Sciatic nerve (tissue), 2 donors: ENCODE measurements at regions not wholly inside any gene's neighbourhood (a gene's known extent, or its start where the extent isn't known, plus 50 kb on each side); places are given as distances from the start of the nearest gene placed in this dataset.
"Not testable (repeated sequence)": the region's sequence is repeated elsewhere in the genome, so short reads cannot be mapped to it uniquely, and the experiment has no call there.

ENCODE experiments used
- ATAC-seq: fragments of 200-7000 bp; cut with Tn5 transposase; one replicate; pipeline ENCODE4 v1.9.1; 2020; ENCODE audit warnings: mild to moderate bottlenecking, moderate library complexity
- DNase-seq: peaks from one replicate; pipeline ENCODE4 v3.0.0-alpha.2; 2020; ENCODE audit warnings: low spot score
- intact Hi-C: fragments of 100-400 bp; cut with DNase I; formaldehyde crosslinking; loops from one replicate; pipeline ENCODE4 v1.14.2; 2022
- donor health status: DM: no; HTN: no; CAD: no.
- donor health status: DM: no; HTN: no; CAD: no.

DNA sequence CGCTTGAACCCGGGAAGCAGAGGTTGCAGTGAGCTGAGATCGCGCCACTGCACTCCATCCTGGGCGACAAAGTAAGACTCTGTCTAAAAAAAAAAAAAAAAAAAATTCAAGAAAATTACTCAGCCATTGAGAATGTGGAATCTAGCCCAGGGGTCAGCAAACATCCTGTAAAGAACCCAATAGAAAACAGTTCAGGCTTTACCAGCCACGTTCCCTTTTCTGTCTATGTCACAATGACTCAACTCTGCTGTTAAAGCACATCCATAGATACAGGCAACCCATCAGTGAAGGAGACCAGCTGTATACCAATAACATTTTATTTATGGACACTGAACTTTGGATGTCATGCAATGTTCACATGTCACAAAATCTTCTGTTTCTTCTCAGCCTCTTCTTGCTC is 435.6 kb upstream of the GYPC start:
- ATAC-seq (no peak), DNase-seq (no peak)
- intact Hi-C loops, result no loop called here

DNA sequence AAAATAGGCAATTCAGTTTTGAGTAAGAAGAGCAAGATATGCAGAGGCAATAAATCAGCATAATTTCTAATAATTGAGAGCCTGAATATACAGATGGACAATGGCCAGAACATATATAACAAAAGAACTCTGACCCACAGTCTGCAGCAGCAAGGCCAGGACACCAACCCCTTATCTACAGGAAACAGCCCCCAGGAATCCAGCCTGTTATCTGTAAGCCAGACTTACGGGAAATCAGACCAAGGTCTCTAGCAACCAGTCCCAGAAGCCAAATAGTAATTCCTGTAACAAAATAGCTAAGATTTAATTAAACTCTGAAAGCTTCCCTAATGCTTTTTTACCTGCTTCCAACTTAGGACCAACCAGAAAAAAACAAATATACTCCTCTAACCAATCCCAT is 434.5 kb upstream of the GYPC start:
- ATAC-seq (no peak), DNase-seq (no peak)
- intact Hi-C loops, result no loop called here

DNA sequence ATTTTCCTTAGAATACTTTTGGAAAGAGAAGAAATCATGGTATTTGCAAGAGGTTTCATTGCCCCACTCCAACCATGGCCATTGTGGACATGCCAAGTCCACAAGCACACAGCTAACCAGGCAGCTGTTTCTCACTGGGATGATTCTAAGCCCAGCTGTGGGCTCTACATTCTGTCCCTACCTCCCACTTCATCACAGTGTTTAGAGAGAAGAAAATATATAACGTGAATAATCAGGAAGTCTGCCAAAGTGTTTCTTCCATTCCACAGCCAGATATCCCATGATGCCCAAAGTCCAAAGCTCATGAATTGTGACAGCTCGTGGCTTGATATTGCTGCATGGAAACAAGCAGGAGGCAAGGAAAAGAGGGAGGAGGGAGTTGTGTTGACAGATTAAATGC is 433.7 kb upstream of the GYPC start:
- ATAC-seq, result no peak

DNA sequence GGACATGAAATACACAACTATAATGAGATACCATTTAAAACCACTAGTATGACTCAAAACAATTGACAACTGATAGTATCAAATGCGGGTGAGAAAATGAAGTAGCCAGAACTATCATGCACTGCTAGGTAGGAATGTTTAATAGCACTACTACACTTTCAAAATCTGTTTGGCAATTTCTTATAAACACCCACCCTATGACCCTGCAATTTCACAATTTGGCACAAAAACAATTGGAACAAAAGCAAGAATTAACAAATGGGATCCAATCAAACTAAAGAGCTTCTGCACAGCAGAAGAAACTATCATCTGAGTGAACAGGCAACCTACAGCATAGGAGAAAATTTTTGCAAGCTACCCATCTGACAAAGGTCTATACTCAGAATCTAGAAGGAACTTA is 431.2 kb upstream of the GYPC start:
- intact Hi-C loops, result no loop called here
- no peak for ATAC-seq
- no peak for DNase-seq

More for the DNA sequence above, 433.7 kb upstream of the GYPC start:
- DNase-seq, result no peak
- intact Hi-C loops, result no loop called here

DNA sequence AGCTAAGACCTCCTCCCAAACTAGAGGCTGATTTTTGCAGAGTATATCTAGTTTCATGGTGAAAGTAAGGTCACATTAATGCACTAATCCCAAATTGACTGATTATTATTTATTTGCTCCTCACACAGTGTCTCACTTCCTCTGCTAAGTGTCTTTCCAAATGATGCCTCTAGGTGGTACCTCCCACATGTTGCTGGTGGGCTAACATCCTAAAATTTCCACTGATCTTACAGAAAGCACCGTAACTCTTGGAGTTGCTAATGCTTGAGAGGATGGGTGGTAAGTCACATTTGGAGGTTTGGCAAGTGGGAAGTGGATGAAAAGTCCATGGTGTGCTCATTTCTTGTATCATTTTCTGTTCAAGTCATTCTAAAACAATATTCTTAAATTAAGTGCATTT is 428.7 kb upstream of the GYPC start:
- ATAC-seq (no peak), DNase-seq (no peak)
- intact Hi-C loops, result no loop called here

DNA sequence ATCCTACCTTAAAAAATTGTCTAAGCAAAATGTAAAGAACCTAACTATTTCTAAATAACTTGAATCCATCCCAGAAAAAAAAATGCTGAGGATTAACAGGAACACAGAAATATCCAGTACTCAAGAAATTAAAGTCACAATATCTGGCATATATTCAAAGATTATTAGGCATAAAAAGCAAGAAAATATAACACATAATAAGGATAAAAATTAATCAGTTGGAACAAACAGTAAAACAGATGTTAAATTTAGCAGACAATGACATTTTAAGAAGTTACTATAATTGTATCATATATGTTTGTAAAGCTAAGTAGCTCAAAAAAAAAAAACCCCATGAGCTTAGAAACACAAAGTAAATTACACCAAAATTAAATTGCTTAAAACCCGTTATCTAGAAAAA is 427.4 kb upstream of the GYPC start:
- ATAC-seq (no peak), DNase-seq (no peak)
- intact Hi-C loops, result no loop called here

DNA sequence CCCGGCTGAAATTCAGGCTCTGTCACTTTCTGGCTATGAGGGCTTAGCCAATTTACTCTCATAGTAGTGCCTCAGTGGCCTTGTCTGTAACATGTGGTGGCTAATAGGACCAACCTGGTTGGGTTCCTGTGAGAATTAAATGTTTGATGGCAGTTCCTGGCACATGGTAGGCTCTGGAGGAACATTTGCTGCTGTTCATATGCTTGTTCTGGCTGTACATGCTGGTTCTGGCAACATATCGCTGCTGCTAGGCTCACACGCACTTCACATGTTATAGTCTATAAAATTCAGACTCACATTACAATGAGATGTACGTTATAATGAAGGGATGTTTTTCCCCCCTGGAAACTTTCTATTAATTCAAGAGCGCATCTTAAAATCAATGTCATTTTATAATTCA is 417.7 kb upstream of the GYPC start:
- intact Hi-C loops, result no loop called here
- ATAC-seq (no peak), DNase-seq (no peak)

DNA sequence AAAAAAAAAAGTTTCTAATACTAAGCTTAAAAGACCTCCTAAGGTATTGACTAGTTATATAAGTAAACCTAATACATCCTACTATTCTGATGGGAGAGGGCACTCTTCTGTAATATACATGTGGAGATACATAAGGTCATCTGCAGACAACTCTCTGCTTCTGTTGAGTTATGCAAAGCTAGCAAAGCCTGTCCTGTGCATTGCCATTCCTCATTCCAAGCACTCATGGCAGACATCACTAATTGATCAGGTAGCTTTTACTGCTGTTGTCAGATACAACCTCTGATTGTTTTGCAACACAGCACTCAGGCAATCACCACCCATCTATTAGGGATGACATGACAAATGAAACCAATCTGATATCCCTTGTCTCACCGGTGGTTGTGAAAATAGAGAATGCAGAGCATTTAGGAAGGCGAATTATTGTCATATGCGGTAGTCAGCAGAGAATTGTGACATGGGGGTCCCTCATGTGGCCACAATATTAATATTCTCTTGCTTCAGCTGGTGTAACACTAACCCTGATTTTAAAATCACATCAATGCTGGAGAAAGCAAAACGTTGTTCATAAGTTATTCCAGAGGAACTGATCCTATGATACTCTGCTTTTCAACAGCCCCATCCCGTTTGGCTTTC is 416.5 kb upstream of the GYPC start:
- DNase-seq (no peak), ATAC-seq (no peak)
- intact Hi-C loops, result no loop called here

DNA sequence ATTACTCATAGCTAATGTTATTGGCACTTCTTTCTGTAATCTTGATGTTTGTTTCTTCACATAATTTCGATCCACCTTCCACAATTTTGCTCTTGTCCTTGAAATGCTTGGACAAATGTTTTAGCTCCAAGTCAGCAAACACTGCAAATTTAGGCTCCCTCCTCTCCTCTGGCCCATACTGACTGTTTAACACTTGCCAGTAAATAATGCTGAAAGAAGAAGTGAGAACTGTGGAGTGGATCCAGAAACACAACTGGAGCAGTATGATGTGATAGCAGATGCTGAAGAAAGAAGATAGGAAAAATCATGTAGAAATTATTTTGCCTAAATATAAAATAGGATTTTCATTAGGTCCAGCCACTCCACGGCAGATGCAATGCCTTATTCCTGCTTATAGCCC is 415.0 kb upstream of the GYPC start:
- DNase-seq (no peak), ATAC-seq (no peak)
- intact Hi-C loops, result no loop called here

DNA sequence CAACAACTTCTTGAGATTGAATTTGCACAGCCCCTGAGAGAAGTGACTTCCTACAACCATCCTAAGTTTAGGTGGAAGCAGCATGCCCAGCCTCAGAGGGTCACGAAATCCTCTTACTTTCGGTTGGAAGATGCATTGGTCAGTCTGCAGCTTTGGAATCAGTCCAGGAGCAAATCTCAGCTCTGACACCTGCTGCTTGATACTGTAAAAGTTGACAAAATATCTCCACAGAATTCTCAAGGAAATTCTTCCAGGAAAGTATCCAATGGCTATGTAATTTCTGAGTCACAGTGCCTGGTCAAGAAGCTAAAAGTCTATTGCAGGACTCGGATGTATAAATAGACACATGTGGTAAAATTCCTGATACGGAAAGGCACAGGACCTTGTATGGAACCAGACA is 414.5 kb upstream of the GYPC start:
- ATAC-seq (no peak), DNase-seq (no peak)
- intact Hi-C loops, result no loop called here

DNA sequence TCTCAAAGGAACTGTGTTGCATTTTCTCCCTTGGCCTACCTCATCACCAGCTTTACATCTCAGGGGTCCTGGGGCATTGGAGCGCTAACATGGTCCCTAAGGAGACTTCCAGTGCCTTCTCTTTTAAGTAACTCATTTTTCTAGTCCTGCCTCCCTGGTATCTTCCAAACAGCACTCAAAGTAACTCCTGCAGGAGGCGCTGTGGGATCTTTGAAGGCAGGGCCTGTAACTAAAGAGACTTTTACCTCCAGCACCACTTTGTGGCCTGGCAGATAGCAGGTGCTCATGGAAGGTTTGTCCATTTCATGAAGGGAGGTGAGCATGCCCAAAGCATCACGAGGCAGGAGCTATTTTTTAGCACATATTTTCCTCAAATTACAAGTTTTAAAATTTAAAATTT is 411.0 kb upstream of the GYPC start:
- ATAC-seq (no peak), DNase-seq (peak; percentile 66)
- intact Hi-C loops, result no loop called here

DNA sequence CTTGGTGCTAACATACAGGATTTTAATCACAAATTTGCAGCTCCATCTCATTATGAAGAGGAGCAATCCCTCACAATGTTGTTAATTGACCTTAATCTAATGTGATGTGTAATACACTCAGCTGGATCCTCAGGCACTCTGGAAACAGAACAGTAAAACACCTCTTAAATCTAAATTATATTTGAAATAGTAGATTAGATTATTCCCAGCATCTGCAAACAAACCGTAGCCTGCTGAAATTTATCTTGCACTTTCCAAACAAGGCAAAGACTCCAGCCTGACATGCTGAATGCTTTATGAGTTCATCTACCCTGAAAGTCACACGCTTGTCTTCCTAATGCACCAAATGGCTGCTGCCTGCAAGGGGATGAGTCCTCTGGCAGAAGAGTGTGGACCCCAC is 402.3 kb upstream of the GYPC start:
- intact Hi-C loops, result no loop called here

DNA sequence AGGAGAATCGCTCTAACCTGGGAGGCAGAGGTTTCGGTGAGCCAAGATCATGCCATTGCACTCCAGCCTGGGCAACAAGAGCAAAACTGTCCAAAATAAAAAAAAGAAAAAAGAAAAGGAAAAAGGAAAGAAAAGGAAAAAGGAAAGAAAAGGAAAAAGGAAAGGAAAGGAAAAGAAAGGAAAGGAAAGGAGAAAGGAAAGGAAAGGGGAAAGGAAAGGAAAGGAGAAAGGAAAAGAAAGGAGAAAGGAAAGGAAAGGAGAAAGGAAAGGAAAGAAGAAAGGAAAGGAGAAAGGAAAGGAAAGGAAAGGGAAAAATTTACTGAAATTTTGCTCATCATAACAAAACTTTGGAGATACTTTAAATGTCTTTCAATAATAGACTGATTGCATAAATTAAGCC is 391.3 kb upstream of the GYPC start:
- ATAC-seq (no peak), DNase-seq (no peak)
- intact Hi-C loops, result no loop called here

More for the DNA sequence above, 402.3 kb upstream of the GYPC start:
- no peak for ATAC-seq
- DNase-seq, result no peak

DNA sequence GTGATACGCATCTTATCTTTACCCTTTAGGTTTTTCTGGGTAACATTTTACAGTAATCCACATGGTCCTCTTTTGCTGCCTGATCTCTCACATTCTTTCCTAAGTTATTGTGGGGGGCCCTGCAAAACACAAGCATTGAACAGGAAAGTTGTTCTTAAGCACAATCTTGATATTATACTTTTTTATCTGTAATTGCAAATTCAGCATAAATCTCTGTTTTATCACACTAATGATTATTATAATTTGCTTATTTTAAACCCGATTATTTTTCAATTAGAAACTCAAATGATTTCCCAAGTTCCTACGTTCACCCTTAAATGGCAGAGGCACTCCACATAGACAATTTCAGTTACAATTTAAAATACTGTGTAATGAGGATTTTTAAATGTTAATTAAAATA is 386.0 kb upstream of the GYPC start:
- ATAC-seq, result no peak
- intact Hi-C loops, result no loop called here
- DNase-seq, result no peak

DNA sequence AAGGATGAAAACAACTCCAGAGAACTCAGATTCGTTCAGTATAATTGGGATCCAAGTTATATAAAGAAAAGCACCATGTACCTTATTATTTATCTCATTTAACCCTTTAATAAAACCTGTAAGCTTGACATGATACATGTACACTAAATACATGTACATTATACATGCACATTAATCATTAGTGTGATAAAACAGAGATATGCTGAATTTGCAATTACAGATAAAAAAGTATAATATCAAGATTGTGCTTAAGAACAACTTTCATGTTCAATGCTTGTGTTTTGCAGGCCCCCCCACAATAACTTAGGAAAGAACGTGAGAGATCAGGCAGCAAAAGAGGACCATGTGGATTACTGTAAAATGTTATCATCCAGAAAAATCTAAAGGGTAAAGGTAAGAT is 385.4 kb upstream of the GYPC start:
- DNase-seq (no peak), ATAC-seq (no peak)
- intact Hi-C loops, result no loop called here

DNA sequence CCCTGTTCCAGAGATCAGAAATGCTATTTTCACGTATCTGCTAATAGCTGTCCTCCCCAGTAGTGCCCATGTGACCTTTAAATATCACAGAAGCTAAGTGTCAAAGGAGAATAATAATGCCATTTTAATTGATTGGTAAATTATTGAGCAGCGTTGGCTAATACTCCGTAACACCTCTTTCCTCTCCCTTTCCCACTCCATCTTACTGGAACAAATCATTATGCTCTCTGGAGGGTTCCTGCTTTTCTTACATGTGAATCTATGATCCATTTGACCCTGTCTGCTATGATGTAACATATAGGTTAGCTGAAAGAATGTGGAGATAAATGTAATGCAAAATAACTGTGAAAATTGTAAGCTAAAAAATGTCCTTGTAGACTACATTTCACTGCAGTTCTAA is 383.6 kb upstream of the GYPC start:
- intact Hi-C loops, result no loop called here
- DNase-seq (no peak), ATAC-seq (no peak)

DNA sequence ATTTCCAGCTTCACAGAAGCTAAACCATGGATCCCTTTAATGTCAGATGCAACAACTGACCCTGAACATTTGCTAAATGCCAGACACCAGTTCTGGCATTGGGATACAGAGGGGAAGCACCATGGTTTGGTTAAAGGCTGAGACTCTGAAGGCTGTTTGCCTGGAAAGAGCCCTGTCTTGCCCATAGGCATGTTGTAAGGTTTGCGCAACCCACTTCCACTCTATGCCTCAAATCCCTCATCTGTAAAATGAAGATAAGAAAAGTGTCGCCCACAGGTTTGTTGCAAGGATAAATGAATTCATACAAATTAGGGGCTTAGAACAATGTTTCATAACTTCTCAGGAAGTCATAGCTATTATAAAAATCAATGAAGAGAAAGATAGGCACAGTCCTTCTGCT is 380.9 kb upstream of the GYPC start:
- DNase-seq (no peak), ATAC-seq (no peak)
- intact Hi-C loops, result no loop called here

DNA sequence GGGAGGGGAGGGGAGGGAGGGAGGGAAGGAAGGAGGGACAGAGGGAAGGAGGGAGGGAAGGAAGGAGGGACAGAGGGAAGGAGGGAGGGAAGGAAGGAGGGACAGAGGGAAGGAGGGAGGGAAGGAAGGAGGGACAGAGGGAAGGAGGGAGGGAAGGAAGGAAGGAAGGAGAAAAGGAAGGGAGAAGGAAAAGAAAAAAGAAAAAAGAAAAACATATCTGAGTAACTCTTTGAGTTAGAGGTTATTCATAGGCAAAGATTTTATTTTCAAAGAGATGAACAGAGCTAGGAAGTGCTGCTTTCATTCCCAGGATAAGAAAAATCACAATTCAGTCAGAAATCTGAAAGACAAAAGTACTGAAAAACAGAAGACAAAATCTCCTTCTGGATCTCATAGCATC is 379.7 kb upstream of the GYPC start:
- intact Hi-C loops, DNase-seq, ATAC-seq: not testable (repeated sequence)

DNA sequence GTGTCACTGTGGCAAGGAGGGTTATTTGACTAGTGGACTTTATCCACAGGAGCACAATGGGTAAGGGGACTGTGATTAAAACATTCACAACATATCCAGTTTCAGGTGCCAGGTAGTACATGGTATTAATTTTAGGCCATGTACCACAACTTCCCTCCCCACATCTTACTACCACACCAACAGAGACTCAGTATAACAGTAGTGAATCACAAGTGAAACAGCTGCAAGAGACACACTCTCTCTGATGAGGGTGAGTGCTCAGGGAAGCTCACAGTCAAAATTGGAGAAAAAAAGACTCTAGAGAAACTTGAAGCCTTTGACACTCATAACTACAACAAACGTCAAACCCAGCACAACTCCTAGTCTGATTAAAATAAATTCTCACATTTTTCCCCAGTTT is 367.6 kb upstream of the GYPC start:
- no peak for ATAC-seq
- no peak for DNase-seq
- intact Hi-C loops, result no loop called here

DNA sequence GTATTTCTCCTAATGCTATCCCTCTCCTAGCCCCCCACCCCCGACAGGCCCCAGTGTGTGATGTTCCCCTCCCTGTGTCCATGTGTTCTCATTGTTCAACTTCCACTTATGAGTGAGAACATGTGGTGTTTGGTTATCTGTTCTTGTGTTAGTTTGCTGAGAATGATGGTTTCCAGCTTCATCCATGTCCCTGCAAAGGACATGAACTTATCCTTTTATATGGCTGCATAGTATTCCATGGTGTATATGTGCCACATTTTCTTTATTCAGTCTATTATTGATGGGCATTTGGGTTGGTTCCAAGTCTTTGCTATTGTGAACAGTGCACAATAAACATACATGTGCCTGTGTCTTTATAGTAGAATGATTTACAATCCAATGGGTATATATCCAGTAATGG is 362.0 kb upstream of the GYPC start:
- intact Hi-C loops, ATAC-seq, DNase-seq: not testable (repeated sequence)

DNA sequence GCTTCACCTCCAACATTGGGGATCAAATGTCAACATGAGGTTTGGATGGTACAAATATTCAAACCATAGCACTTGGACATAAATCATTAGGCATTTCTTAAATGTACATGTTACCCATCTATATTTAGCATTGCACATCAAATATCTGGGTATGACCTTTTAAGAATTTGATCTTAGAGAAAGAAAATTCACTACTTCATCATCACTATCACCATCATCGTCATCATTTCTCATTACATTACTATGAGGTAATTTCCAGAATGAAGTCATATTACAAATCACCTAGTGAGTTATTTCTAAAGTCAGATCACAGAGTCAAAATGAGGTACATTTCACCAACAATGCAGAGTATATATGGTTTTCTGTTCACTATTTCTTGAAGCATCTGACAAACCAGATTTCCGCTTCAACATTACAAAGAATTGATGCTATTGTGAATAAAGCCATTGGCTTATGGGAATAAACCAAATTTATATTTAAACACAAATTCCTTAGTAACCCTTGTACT is 356.4 kb upstream of the GYPC start:
- no peak for DNase-seq
- intact Hi-C loops, result no loop called here
- ATAC-seq, result no peak
